ENCODE measurements at regions not wholly inside any gene's neighbourhood (a gene's known extent, or its start where the extent isn't known, plus 50 kb on each side); places are given as distances from the start of the nearest gene placed in this dataset.

GRCh38 chr7:116142850-116143249, 67.5 kb upstream of the TES start:
- Histone ChIP-seq H3K9me3 (no peaks in the 10 kb centered on the region), H3K4me1 (ENCODE audit: low read depth) (no peaks in the 10 kb centered on the region), H3K4me3 (no peak overlapping the region), H3K36me3 (ENCODE audit: low read depth) (no peaks in the 10 kb centered on the region)
- ATAC-seq = no peak
- TF ChIP-seq CTCF (IDR thresholded peaks at IDR 0.05) = no peak
- no peak for DNase-seq
- intact Hi-C loops (cut with DNase I, micrococcal nuclease) = no loop called here

- H3K36me3 ChIP-seq (ENCODE audit: low read depth) = no peaks in the 10 kb centered on the region
- no peak for TF ChIP-seq CTCF (IDR thresholded peaks at IDR 0.05)
- ATAC-seq = no peak
- intact Hi-C loops (cut with DNase I, micrococcal nuclease) = no loop called here
- H3K9me3 ChIP-seq = no peaks in the 10 kb centered on the region
- no peaks in the 10 kb centered on the region for H3K4me1 ChIP-seq (ENCODE audit: low read depth)
- no peak overlapping the region for H3K4me3 ChIP-seq
- no peak for DNase-seq
Measured at GRCh38 chr7:116145245-116145852, 65.0 kb upstream of the TES start.

GRCh38 chr7:116148108-116148507, 62.2 kb upstream of the TES start:
- no peaks in the 10 kb centered on the region for H3K4me1 ChIP-seq (ENCODE audit: low read depth)
- intact Hi-C loops (cut with DNase I, micrococcal nuclease) = no loop called here
- no peak for TF ChIP-seq CTCF (IDR thresholded peaks at IDR 0.05)
- no peaks in the 10 kb centered on the region for H3K9me3 ChIP-seq
- H3K4me3 ChIP-seq = no peak overlapping the region
- ATAC-seq = no peak
- H3K36me3 ChIP-seq (ENCODE audit: low read depth) = no peaks in the 10 kb centered on the region
- no peak for DNase-seq

GRCh38 chr7:116148626-116149025, 61.7 kb upstream of the TES start:
- no peak overlapping the region for H3K4me3 ChIP-seq
- DNase-seq = no peak
- H3K36me3 ChIP-seq (ENCODE audit: low read depth) = no peaks in the 10 kb centered on the region
- H3K4me1 ChIP-seq (ENCODE audit: low read depth) = no peaks in the 10 kb centered on the region
- no peaks in the 10 kb centered on the region for H3K9me3 ChIP-seq
- intact Hi-C loops (cut with DNase I, micrococcal nuclease) = no loop called here
- TF ChIP-seq CTCF (IDR thresholded peaks at IDR 0.05) = no peak
- ATAC-seq = no peak

- no peak for DNase-seq
- intact Hi-C loops (cut with DNase I, micrococcal nuclease) = no loop called here
- no peak for ATAC-seq
- Histone ChIP-seq H3K4me3 (no peak overlapping the region), H3K4me1 (ENCODE audit: low read depth) (no peaks in the 10 kb centered on the region), H3K36me3 (ENCODE audit: low read depth) (no peaks in the 10 kb centered on the region), H3K9me3 (no peaks in the 10 kb centered on the region)
- TF ChIP-seq CTCF (IDR thresholded peaks at IDR 0.05) = no peak
Measured at GRCh38 chr7:116150588-116150987, 59.8 kb upstream of the TES start.

GRCh38 chr7:116152276-116152675, 58.1 kb upstream of the TES start:
- TF ChIP-seq CTCF (IDR thresholded peaks at IDR 0.05) = no peak
- H3K4me1 ChIP-seq (ENCODE audit: low read depth) = no peaks in the 10 kb centered on the region
- H3K9me3 ChIP-seq = no peaks in the 10 kb centered on the region
- no peak overlapping the region for H3K4me3 ChIP-seq
- intact Hi-C loops (cut with DNase I, micrococcal nuclease) = no loop called here
- H3K36me3 ChIP-seq (ENCODE audit: low read depth) = no peaks in the 10 kb centered on the region
- DNase-seq = no peak
- no peak for ATAC-seq

All from mucosa of descending colon (tissue), 3 donors.